HepG2 (cell line): ENCODE measurements at regions not wholly inside any gene's neighbourhood (a gene's known extent, or its start where the extent isn't known, plus 50 kb on each side); places are given as distances from the start of the nearest gene placed in this dataset.

Source experiments
- ATAC-seq: fragments of 200-7000 bp; cut with Tn5 transposase; 3 replicates; pipeline ENCODE4 v1.9.1; 2020; ENCODE audit warnings: mild to moderate bottlenecking, moderate library complexity
- BruUV-seq: library from RNA; stranded (reverse); fragments of 400-500 nt; replicated peaks from 2 replicates; lab custom pipeline; 2021; lab: Mats Ljungman, UMichigan
- CTCF ChIA-PET: fragments of 300-600 bp; formaldehyde crosslinking; extraction: SDS; loops from one replicate; lab custom pipeline; 2021; ENCODE audit warnings: low total read pairs, inconsistent platforms, low intra/inter-chr PET ratio; lab: Yijun Ruan, JAX
- POLR2A ChIA-PET: fragments of 350-600 bp; sonication (Branson Sonifier 250); formaldehyde crosslinking; loops from one replicate; lab custom pipeline; 2020; ENCODE audit warnings: antibody characterized with exemption, inconsistent platforms; lab: Yijun Ruan, JAX
- DNase-seq: peaks from one replicate; pipeline ENCODE4 v3.0.0-alpha.2; 2015; ENCODE audit warnings: low spot score
- FAIRE-seq: peaks from 3 replicates; lab custom pipeline; 2011; peaks lifted over from hg19 to GRCh38; lab: Jason Lieb, UNC
- H2AFZ ChIP-seq: one replicate; pipeline ENCODE4 v1.6.1; 2011; ENCODE audit warnings: low read length, inconsistent platforms
- H3K27ac ChIP-seq: fragments of 300-600 bp; 3 replicates; pipeline ENCODE4 v1.8.0; 2011; ENCODE audit warnings: mixed run types, mild to moderate bottlenecking, mixed read lengths, low read length, inconsistent platforms; ENCODE audit not compliant: insufficient read depth; ENCODE audit errors: extremely low read length
- H3K27me3 ChIP-seq, 2 experiments: fragments of 200-600 bp in 1 of 2; 2 replicates in 1 of 2; 3 replicates in 1 of 2; pipeline versions ENCODE4 v1.6.0 to v1.8.0; 2011; ENCODE audit warnings: low read length in 2 of 2, mild to moderate bottlenecking in 2 of 2, moderate library complexity in 2 of 2, inconsistent platforms in 1 of 2; ENCODE audit not compliant: insufficient read depth in 2 of 2, control insufficient read depth in 1 of 2
- H3K36me3 ChIP-seq, 2 experiments: fragments of 200-600 bp in 1 of 2; replicated peaks in 1 of 2; 2 replicates in 1 of 2; 3 replicates in 1 of 2; pipeline versions ENCODE4 v1.5.1 to v1.8.0; 2011; ENCODE audit warnings: low read length in 2 of 2, inconsistent platforms in 1 of 2; ENCODE audit not compliant: insufficient read depth in 2 of 2, control insufficient read depth in 1 of 2
- H3K4me1 ChIP-seq: 2 replicates; pipeline ENCODE4 v1.5.1; 2012; ENCODE audit warnings: low read length, inconsistent platforms; ENCODE audit not compliant: insufficient read depth
- H3K4me2 ChIP-seq: 2 replicates; pipeline ENCODE4 v1.6.0; 2011; ENCODE audit warnings: low read depth, low read length, inconsistent platforms
- H3K4me3 ChIP-seq, 3 experiments: fragments of 200-600 bp in 1 of 3; sonication (generic), shearing (Covaris generic) in 1 of 3; replicated peaks in 1 of 3; 2 replicates each; pipeline ENCODE4 v1.5.1; 2011 to 2016; ENCODE audit warnings: low read length in 3 of 3, inconsistent platforms in 2 of 3, low read depth in 2 of 3, mild to moderate bottlenecking in 2 of 3, control low read depth in 1 of 3, mixed read lengths in 1 of 3; ENCODE audit not compliant: insufficient read depth in 1 of 3
- H3K79me2 ChIP-seq: one replicate; pipeline ENCODE4 v1.6.1; 2011; ENCODE audit warnings: low read length, inconsistent platforms; ENCODE audit not compliant: insufficient read depth
- H3K9ac ChIP-seq: 2 replicates; pipeline ENCODE4 v1.6.0; 2011; ENCODE audit warnings: mild to moderate bottlenecking, low read depth, low read length, inconsistent platforms; ENCODE audit not compliant: insufficient read depth
- H3K9me3 ChIP-seq: 2 replicates; pipeline ENCODE4 v1.5.1; 2012; ENCODE audit warnings: mild to moderate bottlenecking, low read length
- H4K20me1 ChIP-seq: 2 replicates; pipeline ENCODE4 v1.6.0; 2011; ENCODE audit warnings: inconsistent platforms, mild to moderate bottlenecking, low read length, moderate library complexity; ENCODE audit not compliant: insufficient read depth
- ATAD3A ChIP-seq: sonication (generic); formaldehyde crosslinking; IDR thresholded peaks from 2 replicates; pipeline ENCODE4 v1.4.0; 2020; ENCODE audit warnings: missing genetic modification reagents
- ETV6 ChIP-seq: sonication (generic); formaldehyde crosslinking; conservative IDR thresholded peaks from 2 replicates; pipeline ENCODE4 v1.4.0; 2020; ENCODE audit warnings: missing genetic modification reagents
- HBP1 ChIP-seq: IDR thresholded peaks from 2 replicates; pipeline ENCODE4 v1.6.1; 2016; ENCODE audit warnings: low read depth, control low read depth
- HMGXB3 ChIP-seq: sonication (generic); formaldehyde crosslinking; IDR thresholded peaks from 2 replicates; pipeline ENCODE4 v1.4.0; 2020; ENCODE audit warnings: missing genetic modification reagents, borderline replicate concordance
- IRX3 ChIP-seq: sonication (generic); formaldehyde crosslinking; IDR thresholded peaks from 2 replicates; pipeline ENCODE4 v1.8.1; 2023; ENCODE audit warnings: mild to moderate bottlenecking, low read depth, missing genetic modification reagents, borderline replicate concordance
- KLF15 ChIP-seq: sonication (generic); formaldehyde crosslinking; IDR thresholded peaks from 2 replicates; pipeline ENCODE4 v1.8.1; 2023; ENCODE audit warnings: borderline replicate concordance, mild to moderate bottlenecking, inconsistent platforms, missing genetic modification reagents, mixed read lengths
- NFYC ChIP-seq: IDR thresholded peaks from 2 replicates; pipeline ENCODE4 v1.6.1; 2016; ENCODE audit warnings: missing genetic modification reagents, missing compliant biosample characterization
- PHB2 ChIP-seq: fragments of 450-650 bp; IDR thresholded peaks from 2 replicates; pipeline ENCODE4 v1.6.1; 2018; ENCODE audit not compliant: partially characterized antibody
- PRDM10 ChIP-seq: sonication (generic); formaldehyde crosslinking; IDR thresholded peaks from 2 replicates; pipeline ENCODE4 v1.4.0; 2020; ENCODE audit warnings: low read depth, missing genetic modification reagents
- TCF7L2 ChIP-seq: IDR thresholded peaks from 2 replicates; pipeline ENCODE4 v1.6.1; 2011; ENCODE audit warnings: mild to moderate bottlenecking, low read depth, low read length, moderate library complexity
- ZNF317 ChIP-seq: sonication (generic); formaldehyde crosslinking; IDR thresholded peaks from 2 replicates; pipeline ENCODE4 v1.5.0; 2020; ENCODE audit warnings: mild to moderate bottlenecking, missing genetic modification reagents
- WGBS: methylation state at CpG from one replicate; pipeline ENCODE4 v1.1.6; 2017; ENCODE audit warnings: low lambda C conversion rate; 5-methylcytosine and 5-hydroxymethylcytosine counted together
- in situ Hi-C: cut with HindIII; loops from 2 replicates; pipeline ENCODE4 v1.10.0; 2017; ENCODE audit warnings: low pct_unique_long_range_greater_than_20kb; ENCODE audit not compliant: extremely low pct_ligation_motif_present
- intact Hi-C: fragments of 100-400 bp; cut with micrococcal nuclease; formaldehyde crosslinking; loops from one replicate; pipeline ENCODE4 v1.10.0; 2022; ENCODE audit not compliant: unreplicated experiment

GRCh38 chr2:209253544-209253943 lies 170.3 kb upstream of the MAP2 start:
- WGBS, result 1% methylated on average over 2 of the region's 2 CpGs
- Histone ChIP-seq H3K4me1 (no peaks in the 10 kb centered on the region), H3K27me3 (no peaks in the 10 kb centered on the region), H3K36me3 (no peaks in the 10 kb centered on the region), H4K20me1 (no peaks in the 10 kb centered on the region), H2AFZ (no peak overlapping the region), H3K27ac (no peak overlapping the region), H3K9me3 (no peaks in the 10 kb centered on the region), H3K9ac (no peak overlapping the region), H3K4me3 (no peak overlapping the region), H3K4me2 (no peak overlapping the region), H3K79me2 (no peaks in the 10 kb centered on the region)
- DNase-seq (no peak), ATAC-seq (no peak), FAIRE-seq (no peak)
- intact Hi-C loops, result no loop called here
- CTCF ChIA-PET, result no interaction called here
- in situ Hi-C loops, result no loop called here
- POLR2A ChIA-PET, result no interaction called here
- no TSS peak for BruUV-seq
- no peak for TF ChIP-seq ZNF317 (CRISPR knock-in tag)
- TF ChIP-seq PRDM10, result no peak
- TF ChIP-seq KLF15 (CRISPR knock-in tag), result no peak
- TF ChIP-seq HMGXB3 (CRISPR knock-in tag), result no peak
- TF ChIP-seq TCF7L2, result no peak
- TF ChIP-seq IRX3 (CRISPR knock-in tag), result no peak
- no peak for TF ChIP-seq NFYC (CRISPR knock-in tag)
- no peak for TF ChIP-seq ATAD3A (CRISPR knock-in tag)
- TF ChIP-seq HBP1 (CRISPR knock-in tag), result no peak
- TF ChIP-seq PHB2, result no peak
- no peak for TF ChIP-seq ETV6 (CRISPR knock-in tag)
